Stimulated activated CD4-positive, alpha-beta T cell treated with anti-CD3 and anti-CD28 coated beads, Interleukin-1b, Interleukin-23, amount 100 ng/mL, for 4 hours (primary cell): ENCODE measurements at regions not wholly inside any gene's neighbourhood (a gene's known extent, or its start where the extent isn't known, plus 50 kb on each side); places are given as distances from the start of the nearest gene placed in this dataset.

ENCODE experiments used
- DNase-seq, 2 donors: peaks; one replicate each; pipeline ENCODE4 v3.0.0-alpha.2; 2020; ENCODE audit warnings: low read depth in 2 of 2

- DNase-seq = no peak
Observed at GRCh38 chr10:78868456-78868855, 200.3 kb upstream of the ZMIZ1 start.

- no peak for DNase-seq
Observed at GRCh38 chr10:78868861-78869260, 199.9 kb upstream of the ZMIZ1 start.

DNA sequence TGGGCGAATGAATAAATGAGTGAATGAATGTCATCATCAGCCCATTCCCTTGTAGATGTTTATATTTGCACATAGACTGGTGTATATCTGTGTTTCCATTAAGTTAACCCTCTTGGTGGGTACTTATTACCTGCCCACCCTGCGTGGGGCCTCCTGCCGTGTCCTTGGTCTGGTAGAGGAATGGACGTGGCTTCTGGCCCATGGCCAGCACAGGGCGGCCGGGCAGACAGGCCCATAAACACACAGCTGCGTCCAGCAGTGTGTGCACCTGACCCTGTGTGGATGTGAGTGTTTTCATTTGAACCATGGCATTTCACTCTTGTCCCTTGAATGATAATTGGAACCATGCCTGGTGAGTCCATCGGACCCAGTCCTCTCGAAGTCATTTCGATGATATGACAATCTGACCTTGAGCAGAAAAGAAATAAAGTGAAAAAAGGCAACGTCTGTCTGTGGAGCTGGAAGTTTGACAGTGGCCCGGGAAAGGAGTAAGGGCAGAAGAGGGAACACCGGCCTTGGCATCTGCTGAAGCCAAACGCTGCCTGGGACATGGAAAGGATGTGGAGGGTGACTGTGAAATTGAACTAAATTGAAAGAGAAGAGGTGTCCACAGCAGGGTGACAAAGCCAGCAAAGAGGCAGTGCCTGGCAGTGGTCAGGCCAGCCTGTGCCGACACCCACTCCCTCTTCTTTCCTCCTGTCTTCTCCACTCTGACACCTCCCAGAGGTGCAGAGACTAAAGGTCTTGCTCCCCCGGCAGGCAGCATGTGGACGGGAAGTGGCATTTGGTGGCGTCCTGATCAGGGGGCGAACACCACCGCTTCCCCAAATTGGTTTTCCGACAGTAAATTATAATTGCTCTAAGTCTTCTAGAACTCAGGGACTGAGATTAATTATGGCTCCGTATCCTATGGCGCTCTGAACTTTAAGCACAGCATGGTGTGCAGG, 199.0 kb upstream of the ZMIZ1 start:
- DNase-seq = no peak

GRCh38 chr10:78870458-78870857, 198.3 kb upstream of the ZMIZ1 start:
- no peak for DNase-seq

GRCh38 chr10:78871796-78872195, 197.0 kb upstream of the ZMIZ1 start:
- DNase-seq = no peak

DNA sequence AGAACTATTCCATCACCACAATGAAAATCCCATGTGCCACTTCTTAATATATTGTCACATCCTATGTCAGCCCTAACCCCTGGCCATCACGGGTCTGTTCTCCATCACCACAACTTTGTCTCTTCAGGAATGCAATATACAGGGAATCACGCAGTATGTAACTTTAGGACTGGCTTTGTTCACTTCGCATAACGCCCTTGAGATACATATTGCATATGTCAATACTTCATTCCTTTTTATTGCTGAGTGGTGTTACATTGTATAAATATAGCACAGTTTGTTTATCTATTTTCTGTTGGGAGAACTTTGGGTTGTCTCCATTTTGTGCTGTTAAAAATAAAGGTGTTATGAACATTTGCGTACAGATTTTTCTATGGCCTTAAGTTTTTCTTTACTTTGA, 195.4 kb upstream of the ZMIZ1 start:
- no peak for DNase-seq

DNA sequence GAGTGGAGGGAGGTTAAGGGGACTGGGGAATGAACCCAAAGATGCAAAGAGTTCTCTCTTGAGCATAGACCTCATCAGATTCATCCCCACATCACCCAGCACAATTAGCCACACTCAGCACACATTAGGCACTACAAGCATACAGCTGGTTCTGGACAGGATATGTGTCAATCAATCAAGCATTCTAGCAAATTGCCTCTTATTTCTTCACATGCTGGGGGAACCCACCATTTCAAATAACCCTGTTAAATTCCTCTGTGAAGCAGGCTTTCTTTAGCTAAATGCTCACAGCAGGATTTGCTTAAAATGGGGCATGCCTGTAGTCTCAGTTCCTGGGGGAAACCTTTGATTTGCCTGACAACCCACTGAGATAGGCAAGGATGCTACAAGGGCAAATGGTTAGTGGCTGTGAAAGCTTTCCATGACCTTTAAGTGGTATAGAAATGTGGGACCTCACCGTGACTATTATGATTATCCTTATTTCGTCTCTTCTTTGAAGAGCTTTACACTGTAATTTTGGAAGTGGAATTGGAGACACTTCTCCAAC, 193.4 kb upstream of the ZMIZ1 start:
- DNase-seq = no peak

GRCh38 chr10:78875932-78876331, 192.8 kb upstream of the ZMIZ1 start:
- DNase-seq = no peak

GRCh38 chr10:78876449-78876848, 192.3 kb upstream of the ZMIZ1 start:
- no peak for DNase-seq

DNA sequence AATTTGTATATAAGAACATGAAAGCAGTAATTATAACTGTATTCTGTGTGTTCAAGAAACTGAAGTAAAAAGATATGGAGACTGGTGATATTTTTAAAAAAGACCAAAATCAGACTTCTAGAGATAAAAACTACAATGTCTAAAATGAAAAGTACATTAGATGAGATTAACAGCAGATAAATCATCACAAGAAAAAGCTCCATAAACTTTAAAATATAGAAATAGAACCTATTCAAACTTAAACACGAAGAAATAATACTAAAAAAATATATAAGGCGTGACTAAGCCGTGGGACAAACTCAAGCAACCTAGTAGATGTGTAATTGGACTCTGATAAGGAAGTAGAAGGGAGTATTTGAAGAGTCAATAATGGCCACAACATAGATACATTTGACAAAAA, 189.1 kb upstream of the ZMIZ1 start:
- DNase-seq = no peak

DNA sequence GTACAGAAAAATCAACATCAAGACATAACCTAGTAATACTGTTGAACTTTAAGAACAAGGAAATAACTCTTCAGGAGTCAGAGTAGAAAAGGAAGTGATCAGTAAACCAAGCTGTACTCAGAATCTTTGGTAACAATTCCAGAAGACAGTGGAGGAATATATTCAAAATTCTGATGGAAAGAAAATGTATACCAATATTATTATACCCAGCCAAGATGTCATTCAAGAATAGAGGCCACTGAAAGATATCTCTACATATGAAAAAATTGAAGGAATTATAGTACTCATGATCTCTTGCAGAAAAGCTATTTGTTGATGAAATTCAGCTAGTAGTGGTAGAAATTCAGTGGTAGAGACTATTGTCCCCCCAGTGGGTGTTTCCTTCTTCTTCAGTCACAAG, 182.6 kb upstream of the ZMIZ1 start:
- no peak for DNase-seq

- no peak for DNase-seq
Observed at GRCh38 chr10:78889536-78890063, 179.2 kb upstream of the ZMIZ1 start.

- DNase-seq = no peak
Observed at GRCh38 chr10:78890506-78890905, 178.3 kb upstream of the ZMIZ1 start.

GRCh38 chr10:78891741-78892140, 177.0 kb upstream of the ZMIZ1 start:
- DNase-seq = no peak

DNA sequence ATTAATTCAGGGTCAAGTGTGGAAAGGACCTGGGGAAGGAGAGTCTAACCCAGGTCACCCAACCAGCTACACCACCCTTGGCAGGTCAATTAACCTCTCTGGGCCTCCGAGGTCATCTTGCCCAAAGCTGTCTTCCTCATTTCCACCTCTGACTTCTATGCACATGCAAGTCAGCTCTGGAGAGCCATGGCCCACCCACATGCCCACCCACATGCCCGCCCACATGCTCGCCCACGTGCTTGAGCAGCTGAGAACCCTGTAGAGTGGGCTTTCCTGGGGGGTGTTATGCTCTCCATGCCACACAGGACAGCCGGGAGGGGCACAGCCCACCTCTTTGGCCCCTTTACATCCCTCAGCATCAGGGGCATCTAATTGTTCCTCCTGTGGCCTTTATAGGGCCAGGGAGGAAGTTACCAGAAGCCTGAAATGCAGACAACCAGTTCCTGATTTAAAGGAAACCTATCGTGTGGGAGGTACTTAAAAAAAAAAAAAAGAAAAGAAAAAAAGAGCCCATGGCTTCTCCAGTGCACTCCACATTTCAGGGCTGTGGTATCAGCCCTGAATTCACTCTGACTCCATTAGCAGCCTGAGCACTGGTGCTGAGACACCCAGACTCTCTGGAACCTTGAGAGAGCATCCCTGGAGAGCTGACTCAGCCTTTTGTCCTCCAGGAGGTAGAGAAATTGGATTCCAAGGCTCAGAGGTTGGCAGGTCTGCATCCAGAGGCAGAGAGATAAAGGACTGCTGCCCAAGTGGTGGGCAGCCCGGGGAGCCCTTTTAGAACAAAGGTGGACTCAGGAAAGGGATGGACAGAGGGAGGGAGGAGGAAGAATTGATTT, 176.2 kb upstream of the ZMIZ1 start:
- no peak for DNase-seq

- no peak for DNase-seq
Observed at GRCh38 chr10:78893217-78893616, 175.5 kb upstream of the ZMIZ1 start.

- DNase-seq = no peak
Observed at GRCh38 chr10:78894089-78894840, 174.5 kb upstream of the ZMIZ1 start.

- DNase-seq = no peak
Observed at GRCh38 chr10:78894841-78895195, 173.9 kb upstream of the ZMIZ1 start.

- DNase-seq = no peak
Observed at GRCh38 chr10:78895469-78895868, 173.3 kb upstream of the ZMIZ1 start.

GRCh38 chr10:78896159-78896928, 172.4 kb upstream of the ZMIZ1 start:
- no peak for DNase-seq
